T-helper 1 cell treated with Interleukin-12 subunit alpha and Interleukin-12 subunit beta and Interleukin-4 antibody, amounts not matched to agents 30 μg/mL and 1 μg/mL, for 36 hours (primary cell): ENCODE measurements at regions not wholly inside any gene's neighbourhood (a gene's known extent, or its start where the extent isn't known, plus 50 kb on each side); places are given as distances from the start of the nearest gene placed in this dataset.

Experiments
- H3K27ac Mint-ChIP-seq: one replicate; pipeline ENCODE4 v1.8.0; 2021; ENCODE audit warnings: mild to moderate bottlenecking, mixed read lengths
- H3K27me3 Mint-ChIP-seq: one replicate; pipeline ENCODE4 v1.8.0; 2021; ENCODE audit warnings: low read depth, mixed read lengths
- H3K36me3 Mint-ChIP-seq: one replicate; pipeline ENCODE4 v1.8.0; 2021; ENCODE audit warnings: low read depth, mixed read lengths
- H3K4me1 Mint-ChIP-seq: one replicate; pipeline ENCODE4 v1.8.0; 2021; ENCODE audit warnings: low read depth, mixed read lengths
- H3K4me3 Mint-ChIP-seq: one replicate; pipeline ENCODE4 v1.8.0; 2021; ENCODE audit warnings: mild to moderate bottlenecking, moderate library complexity, mixed read lengths
- H3K9me3 Mint-ChIP-seq: one replicate; pipeline ENCODE4 v1.8.0; 2021; ENCODE audit warnings: mixed read lengths

DNA sequence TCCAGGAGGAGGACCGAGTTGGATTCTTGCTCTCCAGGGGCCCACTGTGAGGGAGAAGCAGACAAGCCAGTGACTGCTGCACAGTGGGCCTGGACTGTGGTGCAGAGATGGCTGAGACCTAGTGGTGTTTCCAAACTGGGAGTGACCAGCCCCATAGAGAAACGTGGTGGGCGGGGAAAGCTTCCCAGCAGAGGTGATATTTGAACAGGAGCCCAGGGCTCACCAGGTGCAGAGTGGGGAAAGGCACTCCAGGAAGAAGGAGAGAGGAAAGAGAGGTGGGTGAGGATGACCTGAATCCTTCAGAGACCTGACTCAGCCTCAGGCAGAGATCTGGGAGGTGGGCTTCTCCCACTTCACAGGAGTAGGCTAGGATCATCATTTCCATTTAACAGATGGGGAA, 52.1 kb upstream of the RASD2 start:
- Mint-ChIP-seq H3K4me3 (no peak overlapping the region), H3K27me3 (peaks cover 4% of the 10 kb centered on the region), H3K9me3 (no peaks in the 10 kb centered on the region), H3K27ac (no peak overlapping the region), H3K4me1 (no peaks in the 10 kb centered on the region), H3K36me3 (no peaks in the 10 kb centered on the region)

DNA sequence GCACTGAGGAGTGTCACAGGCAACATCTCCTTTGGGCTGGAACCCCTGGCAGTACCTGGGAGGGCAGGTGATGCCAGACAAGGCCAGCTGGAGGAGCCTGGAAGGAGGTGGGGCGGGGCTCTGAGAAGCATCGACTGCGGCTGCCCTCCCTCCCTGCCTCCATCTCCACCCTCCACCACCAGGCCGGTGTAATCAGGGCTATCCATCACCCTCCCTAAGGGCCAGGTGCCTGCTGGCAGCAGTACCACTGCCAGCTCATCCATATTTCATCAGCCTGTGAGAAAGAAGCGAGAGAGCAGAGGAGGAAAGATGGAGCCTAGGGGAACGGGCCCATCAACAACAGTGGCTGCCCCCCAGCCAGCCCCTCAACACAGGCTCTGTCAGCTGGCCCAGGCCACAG, 51.4 kb upstream of the RASD2 start:
- Mint-ChIP-seq H3K4me1 (no peaks in the 10 kb centered on the region), H3K9me3 (no peaks in the 10 kb centered on the region), H3K27ac (no peak overlapping the region), H3K4me3 (no peak overlapping the region), H3K27me3 (peaks cover 7% of the 10 kb centered on the region), H3K36me3 (no peaks in the 10 kb centered on the region)
